ENCODE measurements at regions not wholly inside any gene's neighbourhood (a gene's known extent, or its start where the extent isn't known, plus 50 kb on each side); places are given as distances from the start of the nearest gene placed in this dataset.

DNA sequence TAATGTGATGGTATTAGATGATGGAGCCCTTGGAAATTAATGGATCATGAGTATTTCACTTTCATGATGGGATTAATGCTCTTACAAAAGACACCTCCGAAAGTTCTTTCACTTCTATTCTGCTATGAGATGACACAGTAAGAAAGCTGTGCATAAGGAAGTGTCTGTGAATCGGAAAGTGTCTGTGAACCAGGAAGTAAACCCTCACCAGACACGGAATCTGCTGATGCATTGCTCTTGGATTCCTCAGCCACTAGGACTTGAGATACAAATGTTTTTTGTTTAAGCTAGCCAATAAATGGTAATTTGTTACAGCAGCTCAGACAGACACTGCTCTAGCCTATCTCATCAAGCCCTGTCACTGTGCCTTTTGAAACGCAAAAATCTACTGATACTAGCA lies 440.4 kb upstream of the PRR20A start:
- no peak for DNase-seq
- no peaks in the 10 kb centered on the region for H3K27me3 ChIP-seq
- H3K36me3 ChIP-seq = no peaks in the 10 kb centered on the region
- H3K4me1 ChIP-seq = no peaks in the 10 kb centered on the region
- TF ChIP-seq POLR2A (IDR thresholded peaks at IDR 0.05) = no peak
- TF ChIP-seq, protein P1, sequence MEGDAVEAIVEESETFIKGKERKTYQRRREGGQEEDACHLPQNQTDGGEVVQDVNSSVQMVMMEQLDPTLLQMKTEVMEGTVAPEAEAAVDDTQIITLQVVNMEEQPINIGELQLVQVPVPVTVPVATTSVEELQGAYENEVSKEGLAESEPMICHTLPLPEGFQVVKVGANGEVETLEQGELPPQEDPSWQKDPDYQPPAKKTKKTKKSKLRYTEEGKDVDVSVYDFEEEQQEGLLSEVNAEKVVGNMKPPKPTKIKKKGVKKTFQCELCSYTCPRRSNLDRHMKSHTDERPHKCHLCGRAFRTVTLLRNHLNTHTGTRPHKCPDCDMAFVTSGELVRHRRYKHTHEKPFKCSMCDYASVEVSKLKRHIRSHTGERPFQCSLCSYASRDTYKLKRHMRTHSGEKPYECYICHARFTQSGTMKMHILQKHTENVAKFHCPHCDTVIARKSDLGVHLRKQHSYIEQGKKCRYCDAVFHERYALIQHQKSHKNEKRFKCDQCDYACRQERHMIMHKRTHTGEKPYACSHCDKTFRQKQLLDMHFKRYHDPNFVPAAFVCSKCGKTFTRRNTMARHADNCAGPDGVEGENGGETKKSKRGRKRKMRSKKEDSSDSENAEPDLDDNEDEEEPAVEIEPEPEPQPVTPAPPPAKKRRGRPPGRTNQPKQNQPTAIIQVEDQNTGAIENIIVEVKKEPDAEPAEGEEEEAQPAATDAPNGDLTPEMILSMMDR (IDR thresholded peaks at IDR 0.05) = no peak
- H3K4me3 ChIP-seq (replicated peaks in 1 of 3) = no peak overlapping the region
- 90% methylated on average over 4 of the region's 4 CpGs for WGBS, 2 donors
- intact Hi-C loops (cut with DNase I) = no loop called here
- H3K27ac ChIP-seq = no peak overlapping the region
- H3K9me3 ChIP-seq = no peaks in the 10 kb centered on the region

DNA sequence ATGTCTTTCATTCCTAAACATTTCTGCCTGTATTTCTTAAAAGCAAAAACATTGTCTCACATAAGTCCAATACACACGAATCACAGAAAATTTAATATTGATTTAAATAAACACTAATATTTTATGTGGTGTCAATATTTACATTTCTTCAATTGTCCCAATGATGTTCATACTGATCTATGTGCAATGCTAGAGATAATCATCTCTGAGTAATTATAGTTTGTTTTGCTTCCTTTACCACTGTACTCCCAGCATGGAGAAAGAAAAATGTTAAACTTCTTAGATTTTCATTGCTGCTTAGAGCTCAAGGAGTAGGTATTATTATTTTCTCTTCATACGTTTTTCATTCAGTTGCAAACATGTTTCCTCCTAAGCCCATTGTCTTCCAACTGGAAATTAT lies 434.2 kb upstream of the PRR20A start:
- DNase-seq = no peak
- H3K4me3 ChIP-seq (replicated peaks in 1 of 3) = no peak overlapping the region
- TF ChIP-seq, protein P1 (IDR thresholded peaks at IDR 0.05) = no peak
- no peak for TF ChIP-seq POLR2A (IDR thresholded peaks at IDR 0.05)
- 62% methylated on average over 2 of the region's 2 CpGs for WGBS, 2 donors
- no peaks in the 10 kb centered on the region for H3K27me3 ChIP-seq
- no peaks in the 10 kb centered on the region for H3K36me3 ChIP-seq
- intact Hi-C loops (cut with DNase I) = no loop called here
- no peaks in the 10 kb centered on the region for H3K9me3 ChIP-seq
- no peaks in the 10 kb centered on the region for H3K4me1 ChIP-seq
- no peak overlapping the region for H3K27ac ChIP-seq

DNA sequence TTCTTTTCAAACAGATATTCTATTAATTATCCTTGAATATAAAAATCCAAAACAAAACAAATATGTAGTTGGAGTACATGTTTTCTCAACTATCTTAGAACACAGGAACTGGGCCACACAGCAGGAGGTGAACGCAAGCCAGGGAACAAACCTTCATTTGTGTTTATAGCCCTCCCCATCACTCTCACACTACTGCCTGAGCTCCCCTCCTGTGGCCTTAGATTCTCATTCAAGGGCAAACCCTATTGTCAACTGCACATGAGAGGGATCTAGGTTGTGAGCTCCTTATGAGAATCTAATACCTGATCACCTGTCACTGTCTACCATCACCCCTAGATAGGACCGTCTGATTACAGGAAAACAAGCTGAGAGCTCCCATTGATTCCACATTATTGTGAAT lies 427.1 kb upstream of the PRR20A start:
- 88 to 91% methylated on average over 2 of the region's 2 CpGs for WGBS, 2 donors

DNA sequence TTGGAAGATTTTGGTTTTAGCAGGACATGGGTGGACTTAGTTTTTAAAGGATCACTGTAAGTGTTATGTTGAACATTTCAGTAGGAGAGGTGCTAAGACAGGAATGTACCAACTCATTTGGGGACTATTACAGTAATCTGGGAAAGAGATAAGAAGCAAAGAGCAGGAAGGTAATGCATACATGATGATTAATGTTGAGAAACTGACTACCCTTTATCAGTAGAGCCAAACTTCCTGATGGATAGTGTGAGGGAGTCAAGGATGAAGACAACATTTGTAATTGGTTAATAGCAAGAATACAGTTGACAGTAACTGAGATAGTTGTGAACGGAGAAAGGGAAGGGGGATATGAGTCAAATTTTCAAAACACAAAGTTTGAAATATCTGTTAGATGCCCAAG lies 421.9 kb upstream of the PRR20A start:
- H3K36me3 ChIP-seq = no peaks in the 10 kb centered on the region
- H3K27ac ChIP-seq = no peak overlapping the region
- H3K27me3 ChIP-seq = no peaks in the 10 kb centered on the region
- no peak for DNase-seq
- H3K9me3 ChIP-seq = no peaks in the 10 kb centered on the region
- intact Hi-C loops (cut with DNase I) = no loop called here
- H3K4me3 ChIP-seq (replicated peaks in 1 of 3) = no peak overlapping the region
- TF ChIP-seq POLR2A (IDR thresholded peaks at IDR 0.05) = no peak
- TF ChIP-seq, protein P1 (IDR thresholded peaks at IDR 0.05) = no peak
- no peaks in the 10 kb centered on the region for H3K4me1 ChIP-seq
- WGBS, 2 donors = 76 to 83% methylated on average over 1 of the region's 1 CpG

More for the DNA sequence above, 427.1 kb upstream of the PRR20A start:
- no peak for DNase-seq
- Histone ChIP-seq H3K27me3 (no peaks in the 10 kb centered on the region), H3K36me3 (no peaks in the 10 kb centered on the region), H3K9me3 (no peaks in the 10 kb centered on the region), H3K4me3 (replicated peaks in 1 of 3) (no peak overlapping the region), H3K4me1 (no peaks in the 10 kb centered on the region), H3K27ac (no peak overlapping the region)
- TF ChIP-seq, protein P1 (IDR thresholded peaks at IDR 0.05) = no peak
- TF ChIP-seq POLR2A (IDR thresholded peaks at IDR 0.05) = no peak
- intact Hi-C loops (cut with DNase I) = no loop called here

DNA sequence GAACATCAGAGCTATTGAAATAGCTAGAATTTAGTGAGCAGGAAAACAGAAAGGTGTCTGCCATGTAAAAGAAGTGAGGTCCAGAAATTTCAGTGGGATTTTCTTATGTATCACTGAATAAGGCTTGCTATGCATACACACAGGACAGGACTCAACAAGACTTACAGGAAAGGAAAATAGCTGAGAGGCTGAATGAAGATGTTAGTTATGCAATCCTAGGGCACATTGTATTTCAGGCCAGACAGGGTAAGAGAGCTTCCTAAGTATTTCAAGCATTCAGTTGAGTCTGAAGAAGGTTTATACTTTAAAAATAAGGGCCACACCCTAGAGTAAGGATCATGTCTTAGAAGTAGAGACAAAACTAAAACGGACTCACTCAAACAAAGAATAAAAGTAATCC lies 419.9 kb upstream of the PRR20A start:
- DNase-seq = no peak
- Histone ChIP-seq H3K9me3 (no peaks in the 10 kb centered on the region), H3K36me3 (no peaks in the 10 kb centered on the region), H3K4me1 (no peaks in the 10 kb centered on the region), H3K27ac (no peak overlapping the region), H3K4me3 (replicated peaks in 1 of 3) (no peak overlapping the region), H3K27me3 (no peaks in the 10 kb centered on the region)
- TF ChIP-seq POLR2A (IDR thresholded peaks at IDR 0.05) = no peak
- TF ChIP-seq, protein P1 (IDR thresholded peaks at IDR 0.05) = no peak
- 73 to 78% methylated on average over 1 of the region's 1 CpG for WGBS, 2 donors
- intact Hi-C loops (cut with DNase I) = no loop called here

Data from thyroid gland (tissue), 4 donors.